PC-9 (cell line): ENCODE measurements at regions not wholly inside any gene's neighbourhood (a gene's known extent, or its start where the extent isn't known, plus 50 kb on each side); places are given as distances from the start of the nearest gene placed in this dataset.

Experiments
- CTCF ChIP-seq: fragments of 200-600 bp; sonication (generic); conservative IDR thresholded peaks from 2 replicates; pipeline ENCODE4 v1.6.1; 2017; ENCODE audit warnings: mixed run types, antibody characterized with exemption, mild to moderate bottlenecking, moderate library complexity
- EZH2 ChIP-seq: fragments of 200-600 bp; sonication (generic); IDR thresholded peaks from 2 replicates; pipeline ENCODE4 v1.8.0; 2017; ENCODE audit warnings: antibody characterized with exemption, low read depth

- TF ChIP-seq CTCF (no peak), EZH2 (no peak)
Observed at GRCh38 chr2:221276033-221276432, 296.1 kb downstream of the EPHA4 start.
